GM23248 (cell line): ENCODE measurements at regions not wholly inside any gene's neighbourhood (a gene's known extent, or its start where the extent isn't known, plus 50 kb on each side); places are given as distances from the start of the nearest gene placed in this dataset.

Source experiments
- DNase-seq: peaks from one replicate; pipeline ENCODE4 v3.0.0-alpha.2; 2015
- H2AFZ ChIP-seq: fragments of 200-600 bp; sonication (generic); 2 replicates; pipeline ENCODE4 v1.6.1; 2016; ENCODE audit warnings: antibody characterized with exemption
- H3F3A ChIP-seq: fragments of 200-600 bp; sonication (generic); 2 replicates; pipeline ENCODE4 v1.6.1; 2016; ENCODE audit warnings: mild to moderate bottlenecking, antibody characterized with exemption, mixed run types; ENCODE audit not compliant: insufficient read depth
- H3K27ac ChIP-seq: fragments of 200-600 bp; sonication (generic); 2 replicates; pipeline ENCODE4 v1.5.1; 2016; ENCODE audit warnings: mild to moderate bottlenecking
- H3K27me3 ChIP-seq: fragments of 200-600 bp; sonication (generic); replicated peaks from 2 replicates; pipeline ENCODE4 v1.6.1; 2016; ENCODE audit warnings: mild to moderate bottlenecking; ENCODE audit not compliant: insufficient read depth
- H3K36me3 ChIP-seq: fragments of 200-600 bp; sonication (generic); 2 replicates; pipeline ENCODE4 v1.6.1; 2016; ENCODE audit warnings: low read depth, mild to moderate bottlenecking
- H3K4me1 ChIP-seq: fragments of 200-600 bp; sonication (generic); 2 replicates; pipeline ENCODE4 v1.6.1; 2016; ENCODE audit warnings: mild to moderate bottlenecking; ENCODE audit not compliant: insufficient read depth
- H3K4me2 ChIP-seq: fragments of 200-600 bp; sonication (generic); one replicate; pipeline ENCODE4 v1.6.1; 2016; ENCODE audit warnings: mild to moderate bottlenecking; ENCODE audit not compliant: unreplicated experiment
- H3K4me3 ChIP-seq: fragments of 200-600 bp; sonication (generic); 2 replicates; pipeline ENCODE4 v1.5.1; 2016; ENCODE audit warnings: mild to moderate bottlenecking
- H3K79me2 ChIP-seq: fragments of 200-600 bp; sonication (generic); 2 replicates; pipeline ENCODE4 v1.6.1; 2016; ENCODE audit warnings: mild to moderate bottlenecking; ENCODE audit not compliant: insufficient read depth
- H3K9ac ChIP-seq: fragments of 200-600 bp; sonication (generic); 2 replicates; pipeline ENCODE4 v1.6.1; 2016; ENCODE audit warnings: mild to moderate bottlenecking
- H3K9me2 ChIP-seq: fragments of 200-600 bp; sonication (generic); 2 replicates; pipeline ENCODE4 v1.6.1; 2016; ENCODE audit warnings: mixed run types, mild to moderate bottlenecking, moderate library complexity; ENCODE audit not compliant: insufficient read depth
- H3K9me3 ChIP-seq: fragments of 200-600 bp; sonication (generic); one replicate; pipeline ENCODE4 v1.6.1; 2017; ENCODE audit warnings: low read depth
- H4K20me1 ChIP-seq: fragments of 200-600 bp; sonication (generic); 2 replicates; pipeline ENCODE4 v1.6.0; 2016; ENCODE audit not compliant: insufficient read depth
- EZH2 ChIP-seq: fragments of 200-600 bp; sonication (generic); IDR thresholded peaks from 2 replicates; pipeline ENCODE4 v1.6.1; 2018; ENCODE audit warnings: antibody characterized with exemption, mild to moderate bottlenecking; ENCODE audit not compliant: insufficient read depth, poor library complexity, severe bottlenecking
- EZH2phosphoT487 ChIP-seq: fragments of 200-600 bp; sonication (generic); IDR thresholded peaks from 2 replicates; pipeline ENCODE4 v1.6.1; 2018; ENCODE audit warnings: antibody characterized with exemption, moderate library complexity, mild to moderate bottlenecking, low read depth; ENCODE audit not compliant: insufficient read depth
- WGBS, 2 experiments: methylation state at CpG; one replicate each; pipeline ENCODE4 v1.1.6; 2015 to 2017; ENCODE audit warnings: low lambda C conversion rate in 2 of 2, low coverage in 1 of 2; ENCODE audit errors: missing lambda C conversion rate in 2 of 2; 5-methylcytosine and 5-hydroxymethylcytosine counted together
- in situ Hi-C: fragments of 300-500 bp; cut with MboI; formaldehyde crosslinking; loops from 2 replicates; pipeline ENCODE4 v1.15.0; 2020

DNA sequence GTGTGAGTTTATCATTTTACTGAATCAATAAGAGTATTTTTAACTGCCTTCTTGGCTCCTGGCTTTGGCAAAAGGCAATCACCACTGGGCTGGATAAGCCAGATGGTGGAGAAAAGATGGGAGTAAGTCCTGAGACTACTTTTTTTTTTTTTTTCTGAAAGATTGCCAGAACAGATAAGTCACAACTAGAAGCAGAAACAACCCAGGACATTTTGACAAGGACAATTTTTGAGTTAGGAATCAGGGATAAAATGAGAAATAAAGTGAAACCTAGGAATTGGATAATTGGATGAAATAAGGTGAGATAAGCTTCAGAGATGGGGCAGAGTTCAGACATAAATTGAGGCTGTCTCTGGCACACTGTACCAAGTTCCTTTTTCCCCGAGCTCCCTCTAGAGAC lies 471.0 kb downstream of the KLHL13 start:
- in situ Hi-C loops: no loop called here
- Histone ChIP-seq H3K27ac (no peak overlapping the region), H3K4me3 (no peak overlapping the region), H4K20me1 (no peaks in the 10 kb centered on the region), H3K9ac (no peak overlapping the region), H3K9me3 (no peaks in the 10 kb centered on the region), H3K79me2 (no peaks in the 10 kb centered on the region), H3K4me2 (no peak overlapping the region), H3K9me2 (no peaks in the 10 kb centered on the region), H3K4me1 (no peaks in the 10 kb centered on the region), H3K36me3 (no peaks in the 10 kb centered on the region), H3F3A (no peaks in the 10 kb centered on the region), H3K27me3 (no peaks in the 10 kb centered on the region), H2AFZ (no peak overlapping the region)
- no peak for DNase-seq
- TF ChIP-seq EZH2phosphoT487 (no peak), EZH2 (no peak)
- WGBS, 2 experiments: 0% methylated on average over 1 of the region's 1 CpG

DNA sequence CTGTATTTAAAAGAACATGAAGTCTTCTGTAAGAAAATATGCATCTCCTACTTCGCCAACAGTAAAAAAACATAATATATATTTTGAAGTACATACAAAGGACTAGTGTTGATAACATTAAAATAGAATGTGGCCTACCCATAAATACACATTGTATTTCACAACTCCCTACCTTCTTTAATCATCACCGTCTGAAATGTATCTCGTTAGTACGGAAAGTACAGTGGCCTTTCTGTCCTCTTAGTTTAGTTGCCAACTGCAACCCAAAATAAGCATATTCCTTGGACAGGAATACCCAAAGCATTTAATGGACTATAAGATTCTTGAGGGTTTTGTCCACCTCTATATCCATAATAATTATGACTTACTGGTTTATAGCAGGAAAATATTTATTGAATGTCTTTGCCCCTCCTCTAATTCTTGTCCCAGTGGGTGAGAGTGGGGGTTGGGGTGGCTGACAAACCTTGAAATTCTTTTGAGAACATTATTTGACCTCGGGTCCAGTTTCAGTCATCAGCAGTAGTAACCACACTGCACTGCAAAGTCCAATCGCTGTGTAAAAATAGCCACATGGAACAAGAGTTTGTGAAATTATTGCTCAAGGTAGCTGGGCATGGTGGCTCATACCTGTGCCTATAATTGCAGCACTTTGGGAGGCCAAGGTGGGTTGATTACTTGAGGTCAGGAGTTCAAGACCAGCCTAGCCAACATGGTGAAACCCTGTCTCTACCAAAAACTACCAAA lies 474.5 kb downstream of the KLHL13 start:
- no peak overlapping the region for H3K27ac ChIP-seq
- TF ChIP-seq EZH2phosphoT487 (no peak), EZH2 (no peak)
- no peaks in the 10 kb centered on the region for H3F3A ChIP-seq
- H3K4me3 ChIP-seq: no peak overlapping the region
- H3K36me3 ChIP-seq: no peaks in the 10 kb centered on the region
- H3K9me2 ChIP-seq: no peaks in the 10 kb centered on the region
- H2AFZ ChIP-seq: no peak overlapping the region
- no peaks in the 10 kb centered on the region for H3K79me2 ChIP-seq
- in situ Hi-C loops: no loop called here
- DNase-seq: no peak
- no peak overlapping the region for H3K9ac ChIP-seq
- WGBS, 2 experiments: 47 to 56% methylated on average over 5 to 6 of the region's 6 CpGs
- H3K4me2 ChIP-seq: no peak overlapping the region
- no peaks in the 10 kb centered on the region for H4K20me1 ChIP-seq
- no peaks in the 10 kb centered on the region for H3K9me3 ChIP-seq
- no peaks in the 10 kb centered on the region for H3K4me1 ChIP-seq
- H3K27me3 ChIP-seq: no peaks in the 10 kb centered on the region

DNA sequence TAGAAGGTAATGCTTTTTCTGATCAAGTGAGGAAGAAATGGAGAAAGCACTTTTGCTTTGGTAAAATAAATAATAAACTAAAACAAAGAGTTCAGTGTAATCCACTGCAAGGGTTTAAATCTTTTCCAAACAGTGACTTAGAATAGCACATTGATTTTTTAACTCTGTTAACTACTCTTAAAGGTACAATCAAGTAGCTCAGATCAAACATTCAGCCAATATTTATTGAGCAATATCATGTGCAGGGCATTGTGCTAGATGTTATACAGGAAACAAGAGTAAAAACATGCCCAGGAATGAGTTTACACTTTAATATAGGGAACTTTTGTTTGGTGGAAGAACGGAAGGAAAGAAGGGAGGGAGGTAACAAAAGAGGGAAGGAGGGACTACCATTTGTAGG lies 479.8 kb downstream of the KLHL13 start:
- WGBS, 2 experiments: 33 to 36% methylated on average over 1 of the region's 1 CpG
- H3K27me3 ChIP-seq: no peaks in the 10 kb centered on the region
- in situ Hi-C loops: no loop called here
- no peak overlapping the region for H3K27ac ChIP-seq
- H3K4me1 ChIP-seq: no peaks in the 10 kb centered on the region
- no peaks in the 10 kb centered on the region for H4K20me1 ChIP-seq
- no peak for DNase-seq
- H3F3A ChIP-seq: no peaks in the 10 kb centered on the region
- no peaks in the 10 kb centered on the region for H3K36me3 ChIP-seq
- no peaks in the 10 kb centered on the region for H3K9me2 ChIP-seq
- no peak overlapping the region for H2AFZ ChIP-seq
- no peak overlapping the region for H3K4me2 ChIP-seq
- no peaks in the 10 kb centered on the region for H3K9me3 ChIP-seq
- TF ChIP-seq EZH2phosphoT487: no peak
- TF ChIP-seq EZH2: no peak
- no peak overlapping the region for H3K9ac ChIP-seq
- H3K79me2 ChIP-seq: no peaks in the 10 kb centered on the region
- no peak overlapping the region for H3K4me3 ChIP-seq

DNA sequence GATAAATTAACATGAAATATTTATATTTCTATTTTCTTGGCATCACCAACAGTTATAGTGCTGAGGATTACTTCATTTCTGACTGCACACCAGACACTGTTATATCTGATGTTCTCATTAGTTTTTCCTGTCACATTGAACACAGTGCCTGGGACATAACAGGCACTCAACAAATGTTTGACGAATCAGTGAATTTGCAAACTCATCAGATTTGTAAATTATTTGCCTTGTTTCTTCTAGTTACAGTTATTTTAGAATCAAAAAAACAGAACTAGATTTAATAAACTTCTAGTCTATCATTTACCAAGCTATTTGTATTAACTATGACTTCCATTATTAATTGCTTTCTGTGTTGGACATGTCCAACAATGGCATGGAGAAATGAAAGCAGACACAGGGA lies 483.3 kb downstream of the KLHL13 start:
- WGBS, 2 experiments: 0 to 8% methylated on average over 1 of the region's 1 CpG
- no peak for TF ChIP-seq EZH2phosphoT487
- no peaks in the 10 kb centered on the region for H3F3A ChIP-seq
- H2AFZ ChIP-seq: no peak overlapping the region
- H3K9me2 ChIP-seq: no peaks in the 10 kb centered on the region
- H3K4me1 ChIP-seq: no peaks in the 10 kb centered on the region
- in situ Hi-C loops: no loop called here
- H3K79me2 ChIP-seq: no peaks in the 10 kb centered on the region
- no peaks in the 10 kb centered on the region for H3K27me3 ChIP-seq
- H3K9ac ChIP-seq: no peak overlapping the region
- H4K20me1 ChIP-seq: no peaks in the 10 kb centered on the region
- no peaks in the 10 kb centered on the region for H3K36me3 ChIP-seq
- no peaks in the 10 kb centered on the region for H3K9me3 ChIP-seq
- no peak overlapping the region for H3K4me2 ChIP-seq
- DNase-seq: no peak
- H3K4me3 ChIP-seq: no peak overlapping the region
- no peak overlapping the region for H3K27ac ChIP-seq

DNA sequence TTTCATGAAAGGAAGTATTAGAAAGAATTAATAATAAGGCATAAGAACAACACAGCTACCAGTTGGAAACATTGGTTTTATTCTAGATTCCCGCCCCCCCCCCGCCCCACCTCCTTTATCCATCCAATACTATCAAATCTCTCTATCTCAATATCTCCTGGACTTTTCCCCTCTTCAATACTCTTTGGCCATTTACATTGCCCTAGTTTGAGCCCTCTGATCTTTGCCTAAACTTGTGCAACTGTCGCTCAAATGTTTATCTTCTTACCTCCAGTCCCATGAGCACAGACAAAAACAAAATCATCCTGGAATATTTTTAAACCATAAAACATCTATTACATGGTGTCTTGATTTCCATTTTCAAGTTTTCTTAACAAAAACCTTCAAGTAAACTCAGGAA lies 488.2 kb downstream of the KLHL13 start:
- WGBS, 2 experiments: 8 to 11% methylated on average over 1 to 3 of the region's 3 CpGs
- Histone ChIP-seq H3K9me3 (no peaks in the 10 kb centered on the region), H3K9me2 (no peaks in the 10 kb centered on the region), H3K4me3 (no peak overlapping the region), H2AFZ (no peak overlapping the region), H3K4me1 (no peaks in the 10 kb centered on the region), H3K9ac (no peak overlapping the region), H3K27me3 (no peaks in the 10 kb centered on the region), H4K20me1 (no peaks in the 10 kb centered on the region), H3K36me3 (no peaks in the 10 kb centered on the region), H3K79me2 (no peaks in the 10 kb centered on the region), H3F3A (no peaks in the 10 kb centered on the region), H3K27ac (no peak overlapping the region), H3K4me2 (no peak overlapping the region)
- no peak for TF ChIP-seq EZH2
- no peak for TF ChIP-seq EZH2phosphoT487
- in situ Hi-C loops: no loop called here
- DNase-seq: no peak
